HPDE6-E6E7 (cell line): ENCODE measurements at regions not wholly inside any gene's neighbourhood (a gene's known extent, or its start where the extent isn't known, plus 50 kb on each side); places are given as distances from the start of the nearest gene placed in this dataset.

Source experiments
- DNase-seq: peaks from one replicate; pipeline ENCODE4 v3.0.0; 2011; ENCODE audit warnings: missing footprints; ENCODE audit errors: extremely low spot score

- DNase-seq, result no peak
Observed at GRCh38 chr15:31241888-31242522, 84.6 kb upstream of the KLF13 start.

DNA sequence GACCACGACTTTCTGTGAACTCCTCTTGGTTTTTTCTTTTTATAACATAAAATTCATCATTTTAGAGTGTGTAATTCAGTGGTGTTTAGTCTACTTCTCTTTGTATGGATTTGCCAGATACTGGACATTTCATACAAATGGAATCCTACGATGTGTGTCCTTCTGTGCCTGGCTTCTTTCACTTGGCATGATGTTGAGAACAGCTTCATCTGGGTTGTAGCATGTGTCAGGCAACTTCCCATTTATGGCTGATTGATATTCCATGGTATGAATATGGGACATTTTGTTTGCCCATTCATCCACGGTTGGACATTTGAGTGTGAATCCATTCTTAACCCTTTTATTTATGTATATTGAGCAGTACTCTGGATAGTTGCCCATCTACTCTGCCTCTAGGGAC is 82.7 kb upstream of the KLF13 start:
- DNase-seq, result no peak

DNA sequence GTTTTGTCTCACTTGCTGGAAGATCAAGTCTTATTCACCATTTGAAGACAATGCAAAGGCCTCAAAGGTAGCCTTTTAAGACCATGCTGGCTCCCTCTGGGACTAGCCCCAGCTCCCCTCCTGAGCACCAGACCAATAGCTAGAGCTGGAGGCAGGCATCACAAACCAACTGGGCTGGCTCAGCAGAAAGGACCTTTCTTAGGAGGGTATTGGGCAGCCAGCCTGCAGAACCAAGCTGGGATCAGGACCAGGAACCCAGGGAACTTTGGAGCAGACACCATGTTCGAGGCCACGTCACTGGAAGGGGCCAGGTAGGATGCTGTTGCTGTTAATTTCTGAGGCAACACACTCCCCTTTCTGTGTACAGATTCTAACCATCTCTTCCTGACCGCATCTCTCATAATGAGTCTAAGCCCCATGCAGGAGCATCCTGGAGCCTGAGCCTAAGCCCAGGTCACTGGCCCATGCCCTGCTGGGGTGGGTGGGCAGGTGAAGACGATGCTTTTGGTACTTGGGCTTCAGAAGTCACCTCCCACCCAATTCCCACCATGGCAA is 81.4 kb upstream of the KLF13 start:
- DNase-seq, result no peak

- DNase-seq, result no peak
Observed at GRCh38 chr15:31245756-31246155, 80.9 kb upstream of the KLF13 start.

- no peak for DNase-seq
Observed at GRCh38 chr15:31247404-31247803, 79.2 kb upstream of the KLF13 start.

DNA sequence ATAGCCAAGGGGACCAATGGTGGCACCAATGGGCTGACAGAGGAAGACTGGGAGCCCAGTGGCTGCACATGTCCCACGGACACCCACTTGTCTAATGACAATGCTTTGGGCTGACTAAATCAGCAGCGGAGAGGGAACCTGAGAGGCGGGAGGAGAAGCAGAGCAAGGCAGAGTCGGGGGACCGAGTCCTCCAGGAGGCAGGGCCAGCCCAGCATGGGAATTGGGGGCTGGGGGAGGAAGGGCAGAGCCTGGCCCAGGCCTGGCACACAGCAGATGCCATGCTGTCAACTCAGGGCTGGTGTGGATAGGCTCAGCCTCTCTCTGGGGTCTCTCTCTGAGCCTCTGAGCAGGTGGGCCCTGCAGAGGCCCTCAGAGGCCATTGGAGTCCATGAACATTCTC is 78.4 kb upstream of the KLF13 start:
- DNase-seq, result no peak

DNA sequence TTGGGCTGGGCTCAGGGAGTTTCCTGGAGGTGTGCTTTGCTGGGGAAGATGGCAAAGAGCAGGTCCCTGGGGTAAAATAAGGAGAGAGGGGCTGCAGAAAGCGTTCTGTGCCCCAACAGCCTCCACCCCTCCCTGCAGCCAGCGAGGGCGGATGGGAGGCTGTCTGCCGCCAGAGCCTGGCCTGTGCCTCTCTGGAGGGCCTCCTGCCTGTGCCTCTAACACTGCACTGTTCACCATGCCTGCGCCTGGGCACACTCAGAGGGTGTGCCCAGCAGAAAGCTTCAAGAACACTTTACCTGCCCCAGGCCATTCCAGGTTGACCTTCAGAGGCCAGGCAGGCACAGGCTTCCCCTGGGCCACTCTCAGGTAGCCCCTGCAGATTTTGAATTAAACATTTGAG is 77.7 kb upstream of the KLF13 start:
- DNase-seq, result no peak

DNA sequence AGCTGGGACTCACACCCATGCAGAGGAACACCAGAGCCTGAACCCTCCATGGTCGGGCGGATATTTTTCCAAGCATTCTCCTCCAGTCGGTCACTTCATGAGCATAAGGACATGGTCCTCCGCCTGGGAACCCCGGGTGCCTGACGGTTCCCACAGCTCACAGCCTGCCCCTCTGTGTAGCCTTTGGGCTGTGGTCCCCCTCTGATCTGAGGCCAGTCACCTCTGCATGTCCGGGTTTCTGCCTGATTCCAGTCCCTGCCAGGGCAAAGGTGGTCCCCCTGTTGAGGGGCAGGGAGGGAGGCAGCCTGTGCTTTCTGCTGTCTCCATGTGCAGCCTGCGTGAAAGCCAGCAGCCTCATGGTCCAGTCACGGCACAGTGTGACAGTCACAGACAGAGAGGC is 76.6 kb upstream of the KLF13 start:
- no peak for DNase-seq

GRCh38 chr15:31251165-31251564 is 75.5 kb upstream of the KLF13 start:
- no peak for DNase-seq

- DNase-seq, result no peak
Observed at GRCh38 chr15:31252171-31252785, 74.4 kb upstream of the KLF13 start.

DNA sequence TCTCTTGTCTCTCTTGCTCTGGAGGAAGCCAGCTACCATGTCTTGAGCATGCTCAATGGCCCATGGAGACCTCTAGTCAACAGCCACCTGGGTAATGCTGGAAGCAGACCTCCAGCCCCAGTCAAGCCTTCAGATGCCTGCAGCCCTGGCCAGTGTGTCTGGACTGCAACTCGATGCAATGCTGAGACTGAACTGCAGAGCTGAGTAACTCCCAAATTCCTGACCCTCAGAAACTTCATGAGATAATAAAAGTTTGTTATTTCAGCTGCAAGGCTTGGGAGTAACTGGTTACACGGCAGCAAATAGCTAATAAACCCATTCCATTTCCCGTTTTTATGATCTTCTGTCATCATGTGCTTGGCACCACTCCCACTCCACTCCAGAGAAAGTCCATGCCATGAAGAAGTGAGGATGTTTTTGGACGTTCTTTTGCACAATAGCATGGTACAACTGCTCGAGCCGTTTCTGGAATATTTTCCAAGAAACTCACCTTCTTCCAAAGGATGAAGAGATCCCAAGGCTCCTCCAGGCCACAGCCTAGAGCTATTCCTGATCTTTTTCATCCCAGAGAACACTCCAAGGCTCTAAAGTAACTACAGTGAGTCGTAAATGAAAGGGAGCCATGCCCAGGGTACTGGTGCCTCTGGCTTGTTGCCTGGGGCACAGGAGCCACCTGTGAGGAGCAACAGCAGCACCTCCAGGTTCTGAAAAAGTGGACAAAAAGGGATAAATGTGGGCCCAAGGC is 72.0 kb upstream of the KLF13 start:
- DNase-seq, result no peak

DNA sequence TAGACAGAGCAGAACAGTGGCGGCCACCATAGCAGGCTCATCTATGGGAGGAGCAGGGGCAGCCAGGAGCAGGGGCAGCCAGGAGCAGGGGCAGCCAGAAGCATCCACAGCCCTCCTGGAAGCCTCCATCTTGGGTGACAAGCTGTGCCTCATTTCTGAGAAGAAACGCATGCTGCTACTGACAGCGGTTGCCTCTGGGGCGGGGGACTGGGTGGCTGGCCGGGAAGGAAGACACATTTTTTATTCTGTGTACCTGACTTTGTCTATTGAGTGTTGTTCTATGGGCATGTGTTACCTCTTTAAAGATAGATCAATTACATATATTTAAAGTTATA is 71.5 kb upstream of the KLF13 start:
- no peak for DNase-seq

DNA sequence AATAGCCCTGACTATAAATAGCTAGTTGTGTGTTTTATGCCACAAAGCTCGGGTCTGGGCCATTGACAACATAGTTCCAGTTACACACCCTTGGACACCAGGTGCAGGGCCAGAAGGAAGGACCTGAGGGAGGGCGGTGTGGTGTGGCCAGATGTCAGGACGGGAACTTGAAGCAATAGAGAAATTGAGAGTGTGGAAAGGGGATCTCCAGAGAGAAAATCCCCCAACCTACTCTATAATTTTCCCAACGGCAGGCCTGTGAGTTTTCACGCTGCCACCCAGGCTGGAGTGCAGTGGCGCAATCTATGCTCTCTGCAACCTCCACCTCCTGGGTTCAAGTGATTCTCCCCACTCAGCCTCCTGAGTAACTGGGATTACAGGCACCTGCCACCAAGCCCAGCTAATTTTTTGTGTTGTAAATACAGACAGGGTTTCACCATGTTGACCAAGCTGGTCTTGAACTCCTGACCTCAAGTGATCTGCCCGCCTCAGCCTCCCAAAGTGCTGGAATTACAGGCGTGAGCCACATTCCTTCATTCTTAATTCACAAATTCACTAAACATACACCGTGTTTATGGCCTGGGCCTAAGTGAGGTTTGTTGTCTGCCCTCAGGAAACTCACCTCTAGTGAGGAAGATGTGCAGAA is 70.8 kb upstream of the KLF13 start:
- DNase-seq, result no peak

DNA sequence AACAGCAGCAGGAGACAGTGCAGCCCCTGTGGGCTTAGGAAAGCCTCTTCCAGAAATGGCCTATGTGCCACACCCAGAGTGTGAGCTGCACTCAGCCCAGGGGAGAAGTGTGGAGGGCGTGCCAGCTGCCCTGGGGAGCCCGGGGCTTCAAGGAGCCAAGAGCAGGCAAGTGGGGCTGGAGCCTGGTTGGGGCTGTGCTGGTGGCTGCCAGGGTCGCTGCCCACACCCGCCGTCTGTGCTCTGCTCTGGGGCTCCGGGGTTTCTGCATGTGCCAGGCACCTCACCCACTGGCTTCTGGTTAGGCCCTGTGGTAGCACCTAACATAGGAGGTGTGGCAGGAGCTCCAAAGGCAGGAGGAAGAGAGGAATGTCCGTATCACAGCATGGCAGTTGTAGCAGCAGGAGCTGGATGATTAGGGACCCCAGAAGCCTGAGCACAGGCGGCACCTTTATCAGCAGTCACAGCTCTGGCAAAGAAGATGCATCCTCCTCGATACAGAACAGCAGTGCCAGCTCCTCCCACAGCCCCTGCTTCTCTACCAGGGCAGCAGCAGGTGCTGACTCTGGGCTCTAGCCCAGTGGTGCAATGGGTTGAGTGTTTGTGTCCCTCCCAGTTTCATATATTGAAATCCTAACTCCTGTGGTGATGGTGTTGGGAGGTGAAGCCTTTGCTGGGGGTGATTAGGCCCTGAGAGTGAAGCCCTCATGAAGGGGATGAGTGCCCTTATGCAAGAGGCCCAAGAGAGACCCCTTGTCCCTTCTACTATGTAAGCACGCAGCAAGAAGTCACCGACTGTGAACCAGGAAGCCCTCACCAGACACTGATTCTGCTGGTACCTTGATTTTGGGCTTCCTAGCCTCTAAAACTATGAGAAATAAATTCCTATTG is 70.0 kb upstream of the KLF13 start:
- DNase-seq, result no peak

GRCh38 chr15:31257286-31257685 is 69.3 kb upstream of the KLF13 start:
- DNase-seq, result no peak

DNA sequence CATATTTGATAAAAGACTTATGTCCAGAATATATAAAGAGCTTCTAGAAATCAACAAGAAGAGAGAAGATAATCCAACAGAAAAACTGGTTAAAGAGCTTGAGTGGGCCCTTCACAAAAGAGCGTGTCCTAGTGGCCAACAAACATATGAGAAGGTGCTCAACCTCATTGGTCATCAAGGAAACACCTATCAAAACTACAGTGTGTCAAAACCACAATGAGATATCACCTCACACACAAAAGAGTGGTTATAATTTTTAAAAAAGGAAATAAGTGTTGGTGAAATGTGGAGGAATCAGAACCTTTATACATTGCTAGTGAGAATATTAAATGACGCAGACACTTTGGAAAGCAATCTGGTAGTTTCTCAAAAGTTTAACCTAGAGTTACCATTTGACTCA is 68.4 kb upstream of the KLF13 start:
- DNase-seq, result no peak

DNA sequence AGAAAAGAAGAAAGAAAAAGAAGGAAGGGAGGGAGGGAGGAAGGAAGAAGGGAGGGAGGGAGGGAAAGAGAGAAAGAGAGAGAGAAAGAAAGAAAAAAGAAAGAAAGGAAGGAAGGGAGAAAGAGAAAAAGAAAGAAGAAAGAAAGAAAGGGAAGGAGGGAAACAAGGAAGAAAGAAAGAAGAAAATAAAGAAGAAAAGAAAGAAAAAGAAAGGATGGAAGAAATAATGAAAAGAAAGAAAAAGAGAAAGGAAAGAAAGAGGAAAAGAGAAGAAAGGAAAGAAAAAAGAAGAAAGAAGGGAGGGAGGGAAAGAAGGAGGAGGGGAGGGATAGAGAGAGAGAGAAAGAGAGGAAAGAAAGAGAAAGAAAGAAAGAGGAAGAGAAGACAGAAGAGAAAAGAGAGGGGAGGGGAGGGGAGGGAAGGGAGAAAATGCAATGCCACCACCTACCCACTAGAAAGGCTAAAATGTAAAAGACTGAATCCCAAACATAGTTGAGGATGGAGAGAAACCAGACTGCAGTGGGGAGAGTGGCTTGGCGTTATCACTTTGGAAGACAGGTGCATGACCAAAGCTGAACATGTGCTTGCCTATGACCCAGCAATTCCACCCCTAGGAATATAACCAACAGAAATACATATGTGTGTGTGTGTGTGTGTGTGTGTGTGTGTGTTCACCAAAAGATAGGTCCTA is 66.9 kb upstream of the KLF13 start:
- DNase-seq, result no peak

GRCh38 chr15:31260646-31261265 is 65.9 kb upstream of the KLF13 start:
- no peak for DNase-seq

- no peak for DNase-seq
Observed at GRCh38 chr15:31261266-31262142, 65.1 kb upstream of the KLF13 start.

GRCh38 chr15:31262143-31262530 is 64.5 kb upstream of the KLF13 start:
- DNase-seq, result no peak
